Ovary (tissue), 3 donors: ENCODE measurements at regions not wholly inside any gene's neighbourhood (a gene's known extent, or its start where the extent isn't known, plus 50 kb on each side); places are given as distances from the start of the nearest gene placed in this dataset.

Experiments
- POLR2A ChIP-seq: fragments of 450-650 bp; IDR thresholded peaks from one replicate; pipeline ENCODE4 v1.6.1; 2017; ENCODE audit warnings: antibody characterized with exemption, mild to moderate bottlenecking, moderate library complexity
- TF ChIP-seq, protein P1 (sequence below), 3 donors: fragments of 450-650 bp in 2 of 3; fragments of 200-600 bp in 1 of 3; IDR thresholded peaks; one replicate each; pipeline versions ENCODE4 v1.5.1 to v1.8.0; 2016 to 2022; ENCODE audit warnings: antibody characterized with exemption in 3 of 3, mild to moderate bottlenecking in 1 of 3
- donor health status: DM: no; HTN: no; CAD: no.

DNA sequence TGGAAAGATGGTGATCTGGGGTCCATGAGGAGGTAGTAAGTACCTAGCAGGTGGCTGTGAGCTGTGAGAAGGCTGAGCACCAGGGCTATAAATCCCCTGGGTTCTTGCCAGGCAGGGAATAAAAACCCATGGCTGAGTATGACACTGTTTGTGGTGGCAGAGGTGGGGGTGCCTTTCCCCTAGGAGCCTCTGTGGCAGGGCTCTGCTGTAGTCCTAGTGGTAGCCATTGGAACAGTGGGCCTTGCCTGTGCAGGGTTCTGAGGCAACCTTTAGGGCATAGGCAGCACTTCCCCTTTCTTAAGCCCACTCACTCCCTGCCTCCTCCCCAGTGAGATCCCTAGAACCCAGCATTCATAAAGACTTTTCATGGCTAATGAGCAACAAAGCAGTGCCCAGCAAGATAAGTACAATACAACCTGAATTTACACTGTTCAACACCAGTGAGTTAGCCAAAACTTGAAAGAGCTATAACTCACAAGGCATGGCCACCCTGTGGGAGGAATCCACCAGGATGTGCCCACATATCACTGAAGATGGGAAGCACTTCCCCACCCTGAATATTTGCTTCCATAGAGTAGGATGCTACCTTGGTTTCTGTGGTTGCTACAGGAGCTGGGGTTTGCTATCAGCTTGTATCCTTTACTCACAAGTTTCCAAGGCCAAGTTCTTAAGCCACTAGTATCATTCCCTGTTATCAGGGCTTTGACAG lies 100.9 kb upstream of the NEUROD1 start:
- TF ChIP-seq, protein P1, sequence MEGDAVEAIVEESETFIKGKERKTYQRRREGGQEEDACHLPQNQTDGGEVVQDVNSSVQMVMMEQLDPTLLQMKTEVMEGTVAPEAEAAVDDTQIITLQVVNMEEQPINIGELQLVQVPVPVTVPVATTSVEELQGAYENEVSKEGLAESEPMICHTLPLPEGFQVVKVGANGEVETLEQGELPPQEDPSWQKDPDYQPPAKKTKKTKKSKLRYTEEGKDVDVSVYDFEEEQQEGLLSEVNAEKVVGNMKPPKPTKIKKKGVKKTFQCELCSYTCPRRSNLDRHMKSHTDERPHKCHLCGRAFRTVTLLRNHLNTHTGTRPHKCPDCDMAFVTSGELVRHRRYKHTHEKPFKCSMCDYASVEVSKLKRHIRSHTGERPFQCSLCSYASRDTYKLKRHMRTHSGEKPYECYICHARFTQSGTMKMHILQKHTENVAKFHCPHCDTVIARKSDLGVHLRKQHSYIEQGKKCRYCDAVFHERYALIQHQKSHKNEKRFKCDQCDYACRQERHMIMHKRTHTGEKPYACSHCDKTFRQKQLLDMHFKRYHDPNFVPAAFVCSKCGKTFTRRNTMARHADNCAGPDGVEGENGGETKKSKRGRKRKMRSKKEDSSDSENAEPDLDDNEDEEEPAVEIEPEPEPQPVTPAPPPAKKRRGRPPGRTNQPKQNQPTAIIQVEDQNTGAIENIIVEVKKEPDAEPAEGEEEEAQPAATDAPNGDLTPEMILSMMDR (IDR thresholded peaks at IDR 0.05), result no peak
- TF ChIP-seq POLR2A, result no peak
